ENCODE measurements at regions not wholly inside any gene's neighbourhood (a gene's known extent, or its start where the extent isn't known, plus 50 kb on each side); places are given as distances from the start of the nearest gene placed in this dataset.

DNA sequence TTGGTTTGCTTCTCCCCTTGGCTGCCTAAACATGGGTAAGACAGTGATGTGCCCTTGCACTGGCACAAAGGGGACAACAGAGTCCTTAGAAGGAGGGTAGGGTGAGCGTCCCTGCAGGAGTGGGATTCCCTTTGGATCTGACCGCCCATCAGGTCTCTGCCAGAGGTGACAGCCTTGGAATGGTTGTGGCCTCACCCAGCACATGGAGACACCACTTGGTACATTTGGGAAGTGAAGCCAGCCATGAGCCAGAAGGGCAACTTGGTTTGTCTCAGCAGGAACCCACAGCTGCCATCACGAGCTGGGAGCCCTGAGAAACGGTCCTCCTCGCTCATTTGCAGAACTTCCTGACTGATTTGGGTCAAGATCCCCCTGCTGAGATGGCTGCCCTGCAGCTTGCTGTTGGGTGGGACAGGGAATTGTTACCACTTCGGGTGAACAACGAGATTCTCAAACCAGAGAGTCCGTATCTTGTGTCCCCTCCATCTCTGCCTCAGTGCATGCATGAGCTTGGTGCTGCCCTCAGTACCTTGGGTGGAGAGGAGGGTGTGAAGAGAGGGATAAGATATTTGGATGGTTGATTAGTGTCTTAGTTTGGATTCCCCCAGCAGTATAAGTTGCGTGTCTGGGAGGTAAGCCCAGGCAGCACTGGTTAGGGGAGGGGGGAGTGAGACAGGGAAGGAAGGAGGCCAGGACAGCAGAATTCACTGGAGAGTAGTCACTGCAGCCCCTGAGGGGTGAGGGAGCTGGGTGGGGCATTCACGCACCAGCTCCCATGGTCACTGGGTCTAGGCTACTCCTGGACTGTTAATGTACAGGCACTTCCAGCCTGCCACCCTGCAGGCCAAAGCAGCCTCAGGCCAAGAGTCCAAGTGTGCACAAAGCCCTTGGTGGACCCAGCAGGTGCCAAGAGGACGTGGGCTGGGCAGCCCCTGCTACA is 168.8 kb upstream of the TOPAZ1 start:
- TF ChIP-seq TAF1 (IDR thresholded peaks at IDR 0.05; ENCODE audit: low read depth) = no peak
- no peak for TF ChIP-seq MXI1 (conservative IDR thresholded peaks at IDR 0.05; ENCODE audit: poor library complexity, severe bottlenecking)
- no peak for TF ChIP-seq POLR2AphosphoS5 (IDR thresholded peaks at IDR 0.05)
- TF ChIP-seq EP300 (conservative IDR thresholded peaks at IDR 0.05; ENCODE audit: poor library complexity, severe bottlenecking) = no peak
- TF ChIP-seq, protein P1, sequence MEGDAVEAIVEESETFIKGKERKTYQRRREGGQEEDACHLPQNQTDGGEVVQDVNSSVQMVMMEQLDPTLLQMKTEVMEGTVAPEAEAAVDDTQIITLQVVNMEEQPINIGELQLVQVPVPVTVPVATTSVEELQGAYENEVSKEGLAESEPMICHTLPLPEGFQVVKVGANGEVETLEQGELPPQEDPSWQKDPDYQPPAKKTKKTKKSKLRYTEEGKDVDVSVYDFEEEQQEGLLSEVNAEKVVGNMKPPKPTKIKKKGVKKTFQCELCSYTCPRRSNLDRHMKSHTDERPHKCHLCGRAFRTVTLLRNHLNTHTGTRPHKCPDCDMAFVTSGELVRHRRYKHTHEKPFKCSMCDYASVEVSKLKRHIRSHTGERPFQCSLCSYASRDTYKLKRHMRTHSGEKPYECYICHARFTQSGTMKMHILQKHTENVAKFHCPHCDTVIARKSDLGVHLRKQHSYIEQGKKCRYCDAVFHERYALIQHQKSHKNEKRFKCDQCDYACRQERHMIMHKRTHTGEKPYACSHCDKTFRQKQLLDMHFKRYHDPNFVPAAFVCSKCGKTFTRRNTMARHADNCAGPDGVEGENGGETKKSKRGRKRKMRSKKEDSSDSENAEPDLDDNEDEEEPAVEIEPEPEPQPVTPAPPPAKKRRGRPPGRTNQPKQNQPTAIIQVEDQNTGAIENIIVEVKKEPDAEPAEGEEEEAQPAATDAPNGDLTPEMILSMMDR (IDR thresholded peaks at IDR 0.05; ENCODE audit: poor library complexity, severe bottlenecking) = no peak
- TF ChIP-seq, protein P2, sequence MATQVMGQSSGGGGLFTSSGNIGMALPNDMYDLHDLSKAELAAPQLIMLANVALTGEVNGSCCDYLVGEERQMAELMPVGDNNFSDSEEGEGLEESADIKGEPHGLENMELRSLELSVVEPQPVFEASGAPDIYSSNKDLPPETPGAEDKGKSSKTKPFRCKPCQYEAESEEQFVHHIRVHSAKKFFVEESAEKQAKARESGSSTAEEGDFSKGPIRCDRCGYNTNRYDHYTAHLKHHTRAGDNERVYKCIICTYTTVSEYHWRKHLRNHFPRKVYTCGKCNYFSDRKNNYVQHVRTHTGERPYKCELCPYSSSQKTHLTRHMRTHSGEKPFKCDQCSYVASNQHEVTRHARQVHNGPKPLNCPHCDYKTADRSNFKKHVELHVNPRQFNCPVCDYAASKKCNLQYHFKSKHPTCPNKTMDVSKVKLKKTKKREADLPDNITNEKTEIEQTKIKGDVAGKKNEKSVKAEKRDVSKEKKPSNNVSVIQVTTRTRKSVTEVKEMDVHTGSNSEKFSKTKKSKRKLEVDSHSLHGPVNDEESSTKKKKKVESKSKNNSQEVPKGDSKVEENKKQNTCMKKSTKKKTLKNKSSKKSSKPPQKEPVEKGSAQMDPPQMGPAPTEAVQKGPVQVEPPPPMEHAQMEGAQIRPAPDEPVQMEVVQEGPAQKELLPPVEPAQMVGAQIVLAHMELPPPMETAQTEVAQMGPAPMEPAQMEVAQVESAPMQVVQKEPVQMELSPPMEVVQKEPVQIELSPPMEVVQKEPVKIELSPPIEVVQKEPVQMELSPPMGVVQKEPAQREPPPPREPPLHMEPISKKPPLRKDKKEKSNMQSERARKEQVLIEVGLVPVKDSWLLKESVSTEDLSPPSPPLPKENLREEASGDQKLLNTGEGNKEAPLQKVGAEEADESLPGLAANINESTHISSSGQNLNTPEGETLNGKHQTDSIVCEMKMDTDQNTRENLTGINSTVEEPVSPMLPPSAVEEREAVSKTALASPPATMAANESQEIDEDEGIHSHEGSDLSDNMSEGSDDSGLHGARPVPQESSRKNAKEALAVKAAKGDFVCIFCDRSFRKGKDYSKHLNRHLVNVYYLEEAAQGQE (IDR thresholded peaks at IDR 0.05; ENCODE audit: borderline replicate concordance) = no peak
- no peak for TF ChIP-seq SMC3 (conservative IDR thresholded peaks at IDR 0.05; ENCODE audit: poor library complexity)
- no peak for TF ChIP-seq RAD21 (conservative IDR thresholded peaks at IDR 0.05)
- TF ChIP-seq EZH2 (IDR thresholded peaks at IDR 0.05; ENCODE audit: borderline replicate concordance, insufficient read depth, low read length, poor library complexity, severe bottlenecking) = no peak
- H3K36me3 ChIP-seq (ENCODE audit: insufficient read depth, low read length) = no peaks in the 10 kb centered on the region
- no peaks in the 10 kb centered on the region for H3K9me2 ChIP-seq (ENCODE audit: insufficient read depth, low read length)
- no peaks in the 10 kb centered on the region for H3K9me3 ChIP-seq (ENCODE audit: low read length)
- no peaks in the 10 kb centered on the region for H3K27me3 ChIP-seq (ENCODE audit: insufficient read depth, low read depth, low read length)
- no peaks in the 10 kb centered on the region for H3F3A ChIP-seq (ENCODE audit: insufficient read depth, low read length, poor library complexity, severe bottlenecking)
- H3K27ac ChIP-seq (ENCODE audit: low read length) = no peak overlapping the region
- no peak overlapping the region for H2AFZ ChIP-seq (ENCODE audit: low read depth, low read length)
- no peaks in the 10 kb centered on the region for H3K79me2 ChIP-seq (replicated peaks; ENCODE audit: insufficient read depth, low read length)
- H3K4me2 ChIP-seq (ENCODE audit: low read length) = no peak overlapping the region
- no peaks in the 10 kb centered on the region for H4K20me1 ChIP-seq (ENCODE audit: insufficient read depth)
- no peak overlapping the region for H3K9ac ChIP-seq (ENCODE audit: low read length)
- H3K4me3 ChIP-seq (ENCODE audit: low read length) = no peak overlapping the region

- TF ChIP-seq MXI1 (conservative IDR thresholded peaks at IDR 0.05; ENCODE audit: poor library complexity, severe bottlenecking) (no peak), EP300 (conservative IDR thresholded peaks at IDR 0.05; ENCODE audit: poor library complexity, severe bottlenecking) (no peak), EZH2 (IDR thresholded peaks at IDR 0.05; ENCODE audit: borderline replicate concordance, insufficient read depth, low read length, poor library complexity, severe bottlenecking) (no peak), TAF1 (IDR thresholded peaks at IDR 0.05; ENCODE audit: low read depth) (no peak), POLR2AphosphoS5 (IDR thresholded peaks at IDR 0.05) (no peak), SMC3 (conservative IDR thresholded peaks at IDR 0.05; ENCODE audit: poor library complexity) (no peak), RAD21 (conservative IDR thresholded peaks at IDR 0.05) (no peak)
- TF ChIP-seq, protein P2 (IDR thresholded peaks at IDR 0.05; ENCODE audit: borderline replicate concordance) = no peak
- TF ChIP-seq, protein P1 (IDR thresholded peaks at IDR 0.05; ENCODE audit: poor library complexity, severe bottlenecking) = no peak
- H3K27ac ChIP-seq (ENCODE audit: low read length) = no peak overlapping the region
Measured at GRCh38 chr3:44074181-44074580, 167.5 kb upstream of the TOPAZ1 start.

More at GRCh38 chr3:44074181-44074580, 167.5 kb upstream of the TOPAZ1 start:
- Histone ChIP-seq H3K9ac (ENCODE audit: low read length) (no peak overlapping the region), H3K9me2 (ENCODE audit: insufficient read depth, low read length) (no peaks in the 10 kb centered on the region), H3K4me2 (ENCODE audit: low read length) (no peak overlapping the region), H3K36me3 (ENCODE audit: insufficient read depth, low read length) (no peaks in the 10 kb centered on the region), H4K20me1 (ENCODE audit: insufficient read depth) (no peaks in the 10 kb centered on the region), H3F3A (ENCODE audit: insufficient read depth, low read length, poor library complexity, severe bottlenecking) (no peaks in the 10 kb centered on the region), H3K27me3 (ENCODE audit: insufficient read depth, low read depth, low read length) (no peaks in the 10 kb centered on the region), H3K9me3 (ENCODE audit: low read length) (no peaks in the 10 kb centered on the region), H3K79me2 (replicated peaks; ENCODE audit: insufficient read depth, low read length) (no peaks in the 10 kb centered on the region), H3K4me3 (ENCODE audit: low read length) (no peak overlapping the region), H2AFZ (ENCODE audit: low read depth, low read length) (no peak overlapping the region)

Data from neural cell (in vitro differentiated cells).